ENCODE measurements at regions not wholly inside any gene's neighbourhood (a gene's known extent, or its start where the extent isn't known, plus 50 kb on each side); places are given as distances from the start of the nearest gene placed in this dataset.

DNA sequence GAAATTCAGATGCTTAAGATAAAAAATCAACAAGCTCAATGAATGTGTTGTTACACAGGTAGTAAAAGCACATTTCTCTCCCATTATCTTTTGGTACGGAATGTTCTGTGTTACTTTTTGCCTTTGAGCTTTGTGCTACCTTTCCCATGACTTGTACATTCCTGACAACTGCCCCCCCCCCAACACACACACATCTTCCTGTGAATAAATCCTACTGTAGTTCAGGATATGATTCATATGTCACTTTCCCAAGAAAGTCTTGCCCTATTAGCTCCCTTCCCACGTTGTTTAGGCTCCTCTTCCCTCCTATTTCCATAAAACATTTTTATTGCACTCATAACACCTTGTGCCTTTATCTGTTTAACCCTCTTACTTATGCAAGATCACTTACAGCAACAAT lies 442.6 kb upstream of the LRATD1 start:
- DNase-seq (ENCODE audit: low read depth), result no peak

- DNase-seq (ENCODE audit: low read depth), result no peak
Observed at GRCh38 chr2:14194233-14194632, 438.3 kb upstream of the LRATD1 start.

- no peak for DNase-seq (ENCODE audit: low read depth)
Observed at GRCh38 chr2:14197293-14197692, 435.2 kb upstream of the LRATD1 start.

- DNase-seq (ENCODE audit: low read depth), result no peak
Observed at GRCh38 chr2:14199040-14199439, 433.5 kb upstream of the LRATD1 start.

- DNase-seq (ENCODE audit: low read depth), result no peak
Observed at GRCh38 chr2:14219306-14219705, 413.2 kb upstream of the LRATD1 start.

DNA sequence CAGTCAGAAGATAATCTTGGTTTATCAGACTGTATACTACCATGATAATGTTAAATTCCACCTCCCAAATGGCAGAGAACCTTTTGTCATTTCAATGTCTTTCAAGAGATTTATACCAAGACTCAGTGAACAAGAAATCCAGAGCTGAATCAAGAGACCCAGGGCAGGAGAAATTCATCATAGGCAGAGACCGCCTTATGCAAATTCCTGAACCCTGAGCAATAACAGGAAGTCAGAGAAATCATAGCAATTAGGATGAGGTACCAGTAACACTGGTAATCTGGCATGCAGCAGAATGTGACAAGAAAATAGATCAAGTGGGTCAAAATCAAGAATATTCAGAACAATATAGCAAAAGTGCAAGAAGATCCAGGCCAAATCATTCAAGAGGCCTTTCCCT lies 412.4 kb upstream of the LRATD1 start:
- no peak for DNase-seq (ENCODE audit: low read depth)

GRCh38 chr2:14221466-14221865 lies 411.1 kb upstream of the LRATD1 start:
- no peak for DNase-seq (ENCODE audit: low read depth)

DNA sequence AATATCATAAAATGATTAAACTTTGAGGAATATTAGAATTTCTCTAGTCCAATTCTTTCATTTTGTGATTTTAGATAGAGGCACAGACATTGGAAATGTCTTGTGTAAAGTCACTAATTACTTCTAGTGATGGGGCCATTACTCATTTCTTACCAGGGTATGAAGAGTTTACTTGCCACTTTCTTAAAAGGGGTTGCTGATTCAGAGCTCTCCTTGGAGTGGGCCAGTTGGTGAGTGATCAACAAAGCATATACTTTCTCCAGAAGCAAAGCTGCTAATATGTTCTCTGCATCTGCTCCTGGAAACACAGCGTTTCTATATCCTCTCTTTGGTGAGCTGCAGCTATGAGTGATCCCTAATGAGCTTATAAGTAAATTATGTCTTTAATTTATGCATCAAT lies 408.9 kb upstream of the LRATD1 start:
- no peak for DNase-seq (ENCODE audit: low read depth)

DNA sequence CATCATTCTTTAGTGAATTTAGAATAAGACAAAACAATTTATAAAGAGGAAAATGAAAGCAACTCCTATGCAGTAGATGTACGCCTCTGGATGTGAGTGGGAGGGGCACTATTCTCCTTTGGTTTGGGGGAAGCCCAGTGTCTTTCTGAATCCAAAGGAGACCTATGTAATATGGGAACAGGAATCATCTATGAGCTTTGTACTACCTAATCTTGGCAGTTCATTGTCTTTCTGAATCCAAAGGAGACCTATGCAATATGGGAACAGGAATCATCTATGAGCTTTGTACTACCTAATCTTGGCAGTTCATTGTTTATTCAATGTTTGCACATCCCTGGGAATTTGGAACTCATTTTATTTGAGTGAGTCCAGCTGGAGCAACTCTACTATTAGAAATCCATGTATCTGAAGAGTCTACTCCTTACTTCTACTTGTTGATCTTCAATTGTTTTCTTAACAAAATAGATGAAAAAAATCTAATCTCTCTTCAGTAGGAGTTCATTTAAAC lies 401.1 kb upstream of the LRATD1 start:
- DNase-seq (ENCODE audit: low read depth), result no peak

DNA sequence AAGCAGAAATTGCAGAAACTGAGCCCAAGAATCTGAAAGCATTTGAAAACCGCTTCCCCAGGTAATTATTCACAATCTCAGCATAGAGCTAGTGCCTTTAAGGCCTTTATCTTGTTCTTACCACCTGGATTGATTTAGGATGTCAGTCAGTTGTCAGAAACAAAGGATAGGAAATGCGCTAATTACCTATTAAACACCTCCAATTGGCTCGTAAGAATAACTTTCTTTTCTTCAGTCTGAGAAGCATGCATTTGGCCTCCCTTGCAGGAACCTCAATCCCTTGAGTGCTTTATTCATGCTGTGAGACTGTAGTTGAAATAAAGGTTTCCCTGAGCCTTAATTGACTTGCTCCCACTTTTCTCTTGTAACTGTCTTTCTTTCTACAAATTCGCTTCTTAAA lies 400.3 kb upstream of the LRATD1 start:
- no peak for DNase-seq (ENCODE audit: low read depth)

- DNase-seq (ENCODE audit: low read depth), result no peak
Observed at GRCh38 chr2:14234911-14235310, 397.6 kb upstream of the LRATD1 start.

DNA sequence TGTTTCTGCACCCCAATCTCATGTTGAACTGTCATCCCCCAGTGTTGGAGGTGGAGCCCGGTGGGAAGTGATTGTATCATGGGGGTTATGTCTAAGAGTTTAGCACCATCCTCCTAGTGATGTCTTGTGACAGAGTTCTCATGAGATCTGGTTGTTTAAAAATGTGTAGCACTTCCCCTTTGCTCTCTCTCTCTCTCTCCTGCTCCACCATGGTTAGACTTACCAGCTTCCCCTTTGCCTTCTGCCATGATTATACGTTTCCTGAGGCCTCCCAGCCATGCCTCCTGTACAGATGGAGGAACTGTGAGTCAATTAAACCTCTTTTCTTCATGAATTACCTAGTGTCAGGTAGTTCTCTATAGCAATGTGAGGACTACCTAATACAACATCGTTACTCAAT lies 396.9 kb upstream of the LRATD1 start:
- DNase-seq (ENCODE audit: low read depth), result no peak

GRCh38 chr2:14237902-14238301 lies 394.6 kb upstream of the LRATD1 start:
- DNase-seq (ENCODE audit: low read depth), result no peak

DNA sequence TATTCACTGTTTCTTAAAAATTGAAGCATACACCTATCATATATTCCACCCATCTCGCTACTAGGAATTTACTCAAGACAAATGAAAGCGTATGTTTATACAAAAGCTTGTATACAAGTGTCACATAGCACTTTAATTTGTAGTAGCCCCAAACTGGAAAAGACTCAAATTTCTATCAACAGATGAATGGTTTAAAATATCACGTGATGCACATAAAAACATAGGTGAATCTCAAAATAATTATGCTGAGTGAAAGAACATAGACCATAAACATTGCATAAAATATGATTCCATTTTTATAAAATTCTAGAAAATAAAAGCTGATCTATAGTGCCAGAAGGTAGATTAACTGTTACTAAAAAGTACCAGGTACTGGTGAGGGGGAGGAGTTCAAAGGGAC lies 392.9 kb upstream of the LRATD1 start:
- no peak for DNase-seq (ENCODE audit: low read depth)

DNA sequence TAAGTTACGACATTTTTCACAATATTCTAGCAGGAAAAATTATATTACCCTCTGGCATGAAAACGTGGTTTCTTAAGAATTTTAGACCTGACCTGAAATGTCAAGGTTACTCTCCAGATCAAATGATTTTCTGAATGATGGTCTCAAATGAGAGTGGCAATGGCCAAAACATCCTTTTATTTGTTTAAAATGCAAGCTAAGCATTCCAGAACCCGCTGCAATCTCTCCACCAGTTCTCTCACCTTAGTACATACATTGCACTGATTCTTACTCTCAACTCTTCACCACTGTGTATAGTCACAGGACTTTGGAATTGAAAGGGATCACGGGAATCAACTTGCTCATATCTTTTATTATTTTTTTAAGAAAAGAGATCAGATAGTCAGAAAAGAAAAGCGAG lies 391.6 kb upstream of the LRATD1 start:
- DNase-seq (ENCODE audit: low read depth), result no peak

DNA sequence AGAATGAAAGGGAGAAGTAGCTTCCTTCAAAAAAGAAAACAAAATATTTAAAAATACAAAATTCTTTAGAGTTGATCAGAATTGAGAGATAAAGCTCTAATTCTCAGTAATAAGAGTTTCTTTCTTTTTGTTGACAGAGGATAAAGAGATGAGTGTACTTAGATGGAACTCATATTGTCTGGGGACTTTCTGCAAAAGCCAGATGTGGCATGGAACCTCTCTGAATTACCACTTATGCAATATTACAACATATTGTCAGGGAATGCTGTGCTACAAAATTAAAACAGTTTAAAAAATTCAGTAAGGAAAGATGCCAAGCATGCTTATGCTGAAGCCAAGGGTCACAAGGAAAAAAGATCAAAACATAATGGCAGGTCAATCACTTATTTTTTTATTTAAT lies 386.6 kb upstream of the LRATD1 start:
- DNase-seq (ENCODE audit: low read depth), result no peak

GRCh38 chr2:14255135-14255820 lies 377.2 kb upstream of the LRATD1 start:
- DNase-seq (ENCODE audit: low read depth), result no peak

DNA sequence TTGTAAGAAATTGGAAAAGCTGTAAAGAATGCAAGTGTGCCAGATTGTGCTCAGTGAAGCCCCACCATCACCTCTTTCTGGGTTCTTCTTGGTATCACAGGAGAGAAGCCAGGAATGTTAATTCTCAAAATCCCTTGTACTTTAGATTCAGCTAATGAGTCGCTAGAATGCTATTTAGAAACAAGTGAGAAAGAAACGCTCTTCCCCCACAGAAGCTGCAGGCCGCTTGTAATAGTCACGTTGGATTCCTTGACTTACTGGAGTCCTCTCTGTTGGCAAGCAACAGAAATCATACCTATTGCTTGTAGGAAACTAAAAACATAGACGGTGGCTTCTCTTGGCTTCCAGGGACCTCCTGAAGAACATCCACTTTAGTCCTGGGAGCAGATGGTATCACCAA lies 375.6 kb upstream of the LRATD1 start:
- no peak for DNase-seq (ENCODE audit: low read depth)

GRCh38 chr2:14257801-14258507 lies 374.6 kb upstream of the LRATD1 start:
- DNase-seq (ENCODE audit: low read depth), result no peak

DNA sequence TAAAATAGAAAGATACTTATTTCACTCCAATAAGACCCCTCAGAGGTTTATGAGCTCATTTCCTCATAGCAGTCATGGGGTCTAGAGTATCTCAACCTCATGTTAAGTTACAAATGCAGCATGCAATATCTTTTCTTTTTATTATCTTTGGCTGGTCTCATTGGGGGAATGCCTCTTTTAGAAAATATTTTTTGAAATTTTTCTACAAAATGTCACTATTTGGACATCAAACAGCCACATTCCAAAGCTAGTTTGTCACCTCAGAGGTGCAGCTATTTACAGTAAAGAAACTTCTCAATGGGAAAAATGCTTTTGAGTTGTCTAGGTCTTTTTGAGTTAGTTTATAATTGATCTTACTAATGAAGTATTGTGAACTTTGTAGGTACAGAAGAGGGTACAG lies 370.7 kb upstream of the LRATD1 start:
- DNase-seq (ENCODE audit: low read depth), result no peak

DNA sequence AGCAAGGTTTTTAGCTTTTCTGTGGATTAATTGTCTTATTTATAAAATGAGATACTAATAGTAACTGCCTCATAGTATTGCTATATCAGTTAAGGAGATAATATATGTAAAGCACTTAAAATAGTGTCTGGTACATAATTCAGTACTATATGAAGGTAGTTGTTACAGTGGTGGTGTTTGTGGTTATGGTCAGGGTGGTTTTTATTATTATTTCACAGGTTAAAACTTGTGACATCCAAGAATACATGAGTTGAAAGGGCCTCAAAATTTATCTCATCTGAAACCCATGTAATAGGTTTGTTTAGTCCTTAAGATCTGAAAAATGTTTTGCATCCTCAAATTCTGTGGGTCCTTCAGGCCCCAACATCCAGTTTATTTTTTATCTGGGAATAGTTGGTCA lies 369.5 kb upstream of the LRATD1 start:
- no peak for DNase-seq (ENCODE audit: low read depth)

DNA sequence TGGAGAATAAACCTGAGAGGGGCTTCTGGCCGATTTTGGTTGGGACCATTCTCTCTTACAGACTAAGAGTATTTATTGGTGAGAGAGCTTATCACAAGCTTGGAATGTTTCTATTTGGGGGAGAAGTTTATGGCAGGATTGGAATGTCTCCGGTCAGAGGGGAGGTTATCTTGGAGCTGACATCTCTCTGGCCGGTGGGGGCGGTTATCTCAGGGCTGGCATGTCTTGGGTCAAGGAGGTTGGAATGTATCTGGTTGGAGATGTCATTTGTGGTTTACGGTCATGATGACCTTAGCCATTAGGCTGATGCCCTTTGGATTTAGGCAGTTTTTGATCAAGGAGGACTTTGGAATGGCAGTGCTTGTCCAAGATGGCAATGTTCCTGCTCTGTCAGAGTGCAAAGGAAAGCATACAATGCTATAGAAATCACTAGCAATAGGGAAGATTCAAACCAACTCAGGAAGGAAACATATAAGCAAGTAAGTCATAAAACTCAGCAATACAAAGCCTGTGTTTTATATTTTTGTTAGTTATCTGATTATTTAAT lies 362.4 kb upstream of the LRATD1 start:
- no peak for DNase-seq (ENCODE audit: low read depth)

DNA sequence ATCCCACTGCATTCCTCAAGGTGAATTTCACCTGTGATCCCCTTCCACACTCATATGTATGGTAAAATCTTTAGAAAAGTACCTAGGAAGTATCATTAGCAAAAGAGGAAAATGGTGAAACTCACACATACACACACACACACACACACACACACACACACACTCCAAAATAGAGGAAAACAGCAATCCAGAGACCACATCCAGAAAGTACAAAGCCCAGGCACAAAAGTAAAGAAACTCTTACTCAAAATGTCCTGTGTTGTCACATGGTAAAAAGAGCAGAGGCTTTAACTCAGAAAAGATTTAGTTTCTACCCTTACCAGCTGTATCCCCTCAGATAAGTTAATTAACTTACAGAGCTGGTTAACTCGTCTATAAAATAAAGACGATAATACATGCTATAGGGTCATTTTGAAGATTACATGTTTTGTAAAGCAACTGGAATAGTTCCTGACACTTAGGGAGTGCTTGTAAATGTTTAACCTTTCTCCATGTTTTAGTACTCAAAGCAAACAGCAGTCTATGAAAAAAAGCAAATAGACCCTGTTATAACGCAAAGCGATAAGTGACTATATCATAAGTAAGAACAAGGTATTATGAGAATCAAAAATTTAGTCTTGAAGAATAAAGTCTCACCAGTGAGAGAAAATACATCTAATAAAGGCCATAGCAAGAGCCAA lies 360.0 kb upstream of the LRATD1 start:
- DNase-seq (ENCODE audit: low read depth), result no peak
